K562 (cell line): ENCODE measurements at regions not wholly inside any gene's neighbourhood (a gene's known extent, or its start where the extent isn't known, plus 50 kb on each side); places are given as distances from the start of the nearest gene placed in this dataset.

Source experiments
- BRF1 ChIP-seq: IDR thresholded peaks from 3 replicates; pipeline ENCODE4 v1.6.1; 2011; ENCODE audit warnings: borderline replicate concordance, mild to moderate bottlenecking; ENCODE audit not compliant: insufficient read length; ENCODE audit errors: extremely low read depth
- CREB1 ChIP-seq, 2 experiments: sonication (generic) in 1 of 2; formaldehyde crosslinking in 1 of 2; IDR thresholded peaks; 2 replicates each; pipeline versions ENCODE4 v1.6.1 to v1.8.0; 2012 to 2022; ENCODE audit warnings: inconsistent platforms in 1 of 2, mild to moderate bottlenecking in 1 of 2, missing genetic modification reagents in 1 of 2, moderate library complexity in 1 of 2
- NFIC ChIP-seq: fragments of 450-650 bp; IDR thresholded peaks from 2 replicates; pipeline ENCODE4 v1.6.1; 2017; ENCODE audit warnings: mild to moderate bottlenecking, inconsistent platforms
- NR3C1 ChIP-seq: sonication (generic); formaldehyde crosslinking; IDR thresholded peaks from 2 replicates; pipeline ENCODE4 v1.8.1; 2022; ENCODE audit warnings: missing genetic modification reagents
- RAD21 ChIP-seq, 2 experiments: fragments of 250-450 bp in 1 of 2; fragments of 450-650 bp in 1 of 2; sonication (Bioruptor Pico) in 1 of 2; formaldehyde crosslinking in 1 of 2; IDR thresholded peaks in 1 of 2; conservative IDR thresholded peaks in 1 of 2; 2 replicates each; pipeline versions ENCODE4 v1.4.0 to v1.8.0; 2020 to 2022; ENCODE audit warnings: mild to moderate bottlenecking in 2 of 2, moderate library complexity in 1 of 2
- SRF ChIP-seq, 2 experiments: fragments of 250-450, 450-650 bp in 1 of 2; sonication (Bioruptor Pico) in 1 of 2; sonication (generic) in 1 of 2; formaldehyde crosslinking; IDR thresholded peaks; 2 replicates each; pipeline versions ENCODE4 v1.5.0 to v1.5.1; 2020 to 2022; ENCODE audit warnings: mild to moderate bottlenecking in 1 of 2, missing genetic modification reagents in 1 of 2
- TAF1 ChIP-seq: IDR thresholded peaks from 2 replicates; pipeline ENCODE4 v1.6.1; 2011; ENCODE audit warnings: mild to moderate bottlenecking, low read length, moderate library complexity; ENCODE audit not compliant: insufficient read depth, control insufficient read depth, severe bottlenecking; ENCODE audit errors: extremely low read depth
- ZNF354B ChIP-seq: fragments of 250-450 bp; sonication (Bioruptor Pico); IDR thresholded peaks from 2 replicates; pipeline ENCODE4 v1.4.0; 2020
- TF ChIP-seq, protein P1 (sequence below): sonication (generic); formaldehyde crosslinking; IDR thresholded peaks from 2 replicates; pipeline ENCODE4 v1.9.0; 2022; ENCODE audit warnings: mild to moderate bottlenecking, missing genetic modification reagents
- TF ChIP-seq, protein P2 (sequence below), 3 experiments: IDR thresholded peaks in 2 of 3; conservative IDR thresholded peaks in 1 of 3; 2 replicates each; pipeline ENCODE4 v1.5.1; 2011 to 2012; ENCODE audit warnings: low read length in 3 of 3, mild to moderate bottlenecking in 3 of 3, control low read depth in 2 of 3, improper control_type of control experiment in 1 of 3, inconsistent platforms in 1 of 3, low read depth in 1 of 3, mixed read lengths in 1 of 3, moderate library complexity in 1 of 3; ENCODE audit not compliant: insufficient read depth in 2 of 3
- TF ChIP-seq, protein P3 (sequence below), 2 experiments: fragments of 450-650 bp in 1 of 2; sonication (generic) in 1 of 2; formaldehyde crosslinking in 1 of 2; IDR thresholded peaks; 2 replicates each; pipeline versions ENCODE4 v1.7.1 to v1.9.0; 2016 to 2022; ENCODE audit warnings: inconsistent platforms in 1 of 2, mild to moderate bottlenecking in 1 of 2, missing genetic modification reagents in 1 of 2

DNA sequence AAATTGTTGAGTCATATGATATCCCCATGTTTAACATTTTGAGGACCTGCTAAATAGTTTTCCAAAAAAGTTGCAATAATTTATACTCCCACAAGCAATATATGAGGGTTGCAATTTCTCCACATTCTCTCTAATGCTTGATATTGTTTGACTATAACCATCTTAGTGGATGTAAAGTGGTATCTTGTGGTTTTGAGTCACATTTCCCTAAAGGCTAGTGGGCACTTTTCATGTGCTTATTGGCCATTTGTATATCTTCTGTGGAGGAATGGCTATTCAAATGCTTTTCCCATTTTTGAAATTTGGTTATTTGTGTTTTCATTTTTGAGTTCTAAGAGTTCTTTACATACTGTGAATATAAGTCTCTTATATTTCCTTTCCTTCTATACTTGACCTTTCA lies 82.7 kb downstream of the SCG2 start:
- no peak for TF ChIP-seq ZNF354B
- no peak for TF ChIP-seq SRF (CRISPR knock-in tag; IDR thresholded peaks at IDR 0.05)
- TF ChIP-seq, protein P1, sequence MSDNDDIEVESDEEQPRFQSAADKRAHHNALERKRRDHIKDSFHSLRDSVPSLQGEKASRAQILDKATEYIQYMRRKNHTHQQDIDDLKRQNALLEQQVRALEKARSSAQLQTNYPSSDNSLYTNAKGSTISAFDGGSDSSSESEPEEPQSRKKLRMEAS = no peak
- TF ChIP-seq, protein P2, sequence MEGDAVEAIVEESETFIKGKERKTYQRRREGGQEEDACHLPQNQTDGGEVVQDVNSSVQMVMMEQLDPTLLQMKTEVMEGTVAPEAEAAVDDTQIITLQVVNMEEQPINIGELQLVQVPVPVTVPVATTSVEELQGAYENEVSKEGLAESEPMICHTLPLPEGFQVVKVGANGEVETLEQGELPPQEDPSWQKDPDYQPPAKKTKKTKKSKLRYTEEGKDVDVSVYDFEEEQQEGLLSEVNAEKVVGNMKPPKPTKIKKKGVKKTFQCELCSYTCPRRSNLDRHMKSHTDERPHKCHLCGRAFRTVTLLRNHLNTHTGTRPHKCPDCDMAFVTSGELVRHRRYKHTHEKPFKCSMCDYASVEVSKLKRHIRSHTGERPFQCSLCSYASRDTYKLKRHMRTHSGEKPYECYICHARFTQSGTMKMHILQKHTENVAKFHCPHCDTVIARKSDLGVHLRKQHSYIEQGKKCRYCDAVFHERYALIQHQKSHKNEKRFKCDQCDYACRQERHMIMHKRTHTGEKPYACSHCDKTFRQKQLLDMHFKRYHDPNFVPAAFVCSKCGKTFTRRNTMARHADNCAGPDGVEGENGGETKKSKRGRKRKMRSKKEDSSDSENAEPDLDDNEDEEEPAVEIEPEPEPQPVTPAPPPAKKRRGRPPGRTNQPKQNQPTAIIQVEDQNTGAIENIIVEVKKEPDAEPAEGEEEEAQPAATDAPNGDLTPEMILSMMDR (IDR thresholded peaks at IDR 0.05 in 2 of 3, conservative IDR thresholded peaks at IDR 0.05 in 1 of 3; ENCODE audit: insufficient read depth in 2 of 3, low read depth in 1 of 3, low read length in 3 of 3) = no peak
- no peak for TF ChIP-seq BRF1
- TF ChIP-seq NFIC = no peak
- TF ChIP-seq RAD21 (CRISPR knock-in tag; conservative IDR thresholded peaks at IDR 0.05 in 1 of 2, IDR thresholded peaks at IDR 0.05 in 1 of 2) = no peak
- no peak for TF ChIP-seq TAF1
- no peak for TF ChIP-seq NR3C1 (CRISPR knock-in tag)
- TF ChIP-seq, protein P3, sequence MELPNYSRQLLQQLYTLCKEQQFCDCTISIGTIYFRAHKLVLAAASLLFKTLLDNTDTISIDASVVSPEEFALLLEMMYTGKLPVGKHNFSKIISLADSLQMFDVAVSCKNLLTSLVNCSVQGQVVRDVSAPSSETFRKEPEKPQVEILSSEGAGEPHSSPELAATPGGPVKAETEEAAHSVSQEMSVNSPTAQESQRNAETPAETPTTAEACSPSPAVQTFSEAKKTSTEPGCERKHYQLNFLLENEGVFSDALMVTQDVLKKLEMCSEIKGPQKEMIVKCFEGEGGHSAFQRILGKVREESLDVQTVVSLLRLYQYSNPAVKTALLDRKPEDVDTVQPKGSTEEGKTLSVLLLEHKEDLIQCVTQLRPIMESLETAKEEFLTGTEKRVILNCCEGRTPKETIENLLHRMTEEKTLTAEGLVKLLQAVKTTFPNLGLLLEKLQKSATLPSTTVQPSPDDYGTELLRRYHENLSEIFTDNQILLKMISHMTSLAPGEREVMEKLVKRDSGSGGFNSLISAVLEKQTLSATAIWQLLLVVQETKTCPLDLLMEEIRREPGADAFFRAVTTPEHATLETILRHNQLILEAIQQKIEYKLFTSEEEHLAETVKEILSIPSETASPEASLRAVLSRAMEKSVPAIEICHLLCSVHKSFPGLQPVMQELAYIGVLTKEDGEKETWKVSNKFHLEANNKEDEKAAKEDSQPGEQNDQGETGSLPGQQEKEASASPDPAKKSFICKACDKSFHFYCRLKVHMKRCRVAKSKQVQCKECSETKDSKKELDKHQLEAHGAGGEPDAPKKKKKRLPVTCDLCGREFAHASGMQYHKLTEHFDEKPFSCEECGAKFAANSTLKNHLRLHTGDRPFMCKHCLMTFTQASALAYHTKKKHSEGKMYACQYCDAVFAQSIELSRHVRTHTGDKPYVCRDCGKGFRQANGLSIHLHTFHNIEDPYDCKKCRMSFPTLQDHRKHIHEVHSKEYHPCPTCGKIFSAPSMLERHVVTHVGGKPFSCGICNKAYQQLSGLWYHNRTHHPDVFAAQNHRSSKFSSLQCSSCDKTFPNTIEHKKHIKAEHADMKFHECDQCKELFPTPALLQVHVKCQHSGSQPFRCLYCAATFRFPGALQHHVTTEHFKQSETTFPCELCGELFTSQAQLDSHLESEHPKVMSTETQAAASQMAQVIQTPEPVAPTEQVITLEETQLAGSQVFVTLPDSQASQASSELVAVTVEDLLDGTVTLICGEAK (IDR thresholded peaks at IDR 0.05) = no peak
- TF ChIP-seq, protein P3 (CRISPR knock-in tag; IDR thresholded peaks at IDR 0.05) = no peak
- TF ChIP-seq CREB1 (IDR thresholded peaks at IDR 0.05) = no peak
- no peak for TF ChIP-seq CREB1 (CRISPR knock-in tag; IDR thresholded peaks at IDR 0.05)
